DMS53 treated with DMSO at 0.1 percent for 48 hours (cell line): ENCODE measurements at regions not wholly inside any gene's neighbourhood (a gene's known extent, or its start where the extent isn't known, plus 50 kb on each side); places are given as distances from the start of the nearest gene placed in this dataset.

Source experiments
- DNase-seq: peaks from one replicate; lab custom pipeline; 2025; ENCODE audit not compliant: unreplicated experiment; lab: John Stamatoyannopoulos, UW

- DNase-seq: peak; percentile 19
Observed at GRCh38 chr4:45647823-45648222, 476.0 kb downstream of the GABRG1 start.

DNA sequence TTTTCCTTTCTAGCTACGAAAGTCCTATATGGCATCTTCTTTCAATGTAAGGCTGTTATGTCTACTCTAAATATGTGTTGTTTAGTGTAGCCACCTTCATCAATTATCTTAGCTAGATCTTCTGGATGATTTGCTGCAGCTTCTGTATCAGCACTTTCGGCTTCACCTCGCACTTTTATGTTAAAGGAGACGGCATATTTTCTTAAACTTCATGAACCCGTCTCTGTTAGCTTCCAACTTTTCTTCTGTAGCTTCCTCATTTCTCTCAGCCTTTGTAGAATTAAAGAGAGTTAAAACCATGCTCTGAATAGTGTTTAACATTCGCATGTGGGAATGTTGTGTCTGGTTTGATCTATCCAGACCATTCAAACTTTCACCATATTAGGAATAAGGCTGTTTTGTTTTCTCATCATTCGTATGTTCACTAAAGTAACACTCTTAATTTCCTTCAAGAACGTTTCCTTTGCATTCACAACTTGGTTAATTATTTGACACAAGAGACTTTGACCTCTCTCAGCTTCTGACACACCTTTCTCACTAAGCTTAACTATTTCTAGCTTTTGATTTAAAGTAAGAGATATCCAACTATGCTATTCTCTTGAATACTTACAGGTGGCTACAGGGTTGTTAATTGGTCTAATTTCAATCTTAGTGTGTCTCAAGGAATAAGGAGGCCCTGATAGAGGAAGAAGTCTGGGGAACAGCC lies 476.8 kb downstream of the GABRG1 start:
- DNase-seq: no peak

- no peak for DNase-seq
Observed at GRCh38 chr4:45640281-45640680, 483.6 kb downstream of the GABRG1 start.

GRCh38 chr4:45638641-45639040 lies 485.2 kb downstream of the GABRG1 start:
- DNase-seq: no peak

GRCh38 chr4:45636175-45636574 lies 487.7 kb downstream of the GABRG1 start:
- no peak for DNase-seq

GRCh38 chr4:45629717-45630116 lies 494.1 kb downstream of the GABRG1 start:
- no peak for DNase-seq

DNA sequence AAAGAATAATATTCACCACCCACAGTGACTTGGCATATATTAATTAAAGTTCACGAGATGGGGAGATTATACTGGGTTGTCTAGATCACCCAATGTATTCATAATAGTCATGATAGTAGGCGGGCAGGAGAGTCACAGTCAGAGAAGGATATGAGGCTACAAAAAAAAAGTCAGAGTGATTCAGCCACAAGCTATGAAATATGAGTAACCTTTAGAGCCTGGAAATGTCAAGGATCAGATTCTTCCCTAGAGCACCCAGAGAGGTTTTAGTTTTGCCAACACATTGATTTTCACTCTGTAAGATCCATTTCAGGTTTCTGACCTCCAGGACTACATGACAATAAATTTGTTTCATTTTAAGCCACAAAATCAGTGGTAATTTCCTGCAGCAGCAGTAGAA lies 501.9 kb downstream of the GABRG1 start:
- DNase-seq: peak; percentile 15

DNA sequence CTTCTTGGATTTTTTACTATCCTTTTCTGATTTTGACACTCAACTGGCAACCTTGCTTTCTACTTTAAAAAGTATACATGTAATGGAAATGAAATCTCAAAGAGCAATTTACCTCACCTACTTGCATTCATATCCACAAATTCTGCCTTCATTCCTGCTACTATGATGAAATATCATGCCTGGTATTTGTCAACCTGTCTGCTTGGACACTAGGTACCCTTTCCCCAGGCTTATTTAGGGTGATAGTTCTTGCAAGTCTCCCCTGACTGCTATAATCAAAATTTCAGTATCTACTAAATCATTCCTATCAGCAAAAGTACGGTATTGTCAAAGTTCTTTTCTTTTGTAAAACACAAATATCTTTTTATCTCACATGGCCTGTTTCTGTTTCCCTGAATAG lies 503.0 kb downstream of the GABRG1 start:
- no peak for DNase-seq

DNA sequence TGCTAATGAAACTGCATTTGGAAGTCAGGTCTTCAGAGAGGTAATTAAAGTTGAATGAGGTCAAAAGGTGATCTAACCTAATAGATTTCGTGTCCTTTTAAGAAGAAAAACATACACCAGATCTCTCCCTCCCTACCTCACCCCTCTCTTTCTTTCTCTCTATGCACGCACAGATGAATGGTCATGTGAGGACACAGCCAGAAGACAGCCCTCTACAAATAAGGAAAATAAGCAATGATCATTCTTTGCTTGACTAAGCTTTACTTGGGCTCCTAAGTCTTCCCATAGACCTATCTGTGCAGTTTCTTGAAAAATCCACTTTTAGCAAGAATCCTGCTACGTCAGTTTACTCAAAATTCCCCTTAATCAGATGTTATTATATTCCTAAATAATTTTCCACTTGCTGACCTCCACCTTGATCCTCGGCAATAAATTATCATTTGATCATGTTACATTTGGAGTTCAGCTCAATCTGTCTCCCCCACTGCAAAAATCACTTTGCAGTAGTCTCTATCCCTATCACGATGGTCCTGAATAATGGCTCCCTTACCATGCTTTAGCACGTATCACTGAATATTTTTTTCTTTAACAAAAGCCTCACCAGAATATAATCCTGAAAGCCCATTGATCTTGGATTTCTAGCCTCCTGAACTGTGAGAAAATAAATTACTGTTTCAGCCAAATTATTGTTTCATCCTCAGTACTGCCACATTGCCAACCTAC lies 527.3 kb downstream of the GABRG1 start:
- no peak for DNase-seq

GRCh38 chr4:45580334-45580733 lies 543.5 kb downstream of the GABRG1 start:
- peak; percentile 10 for DNase-seq

GRCh38 chr4:45578874-45579273 lies 545.0 kb downstream of the GABRG1 start:
- no peak for DNase-seq

GRCh38 chr4:45576275-45576674 lies 547.6 kb downstream of the GABRG1 start:
- no peak for DNase-seq

GRCh38 chr4:45569619-45570018 lies 554.2 kb downstream of the GABRG1 start:
- no peak for DNase-seq

- peak; percentile 71 for DNase-seq
Observed at GRCh38 chr4:45568694-45569093, 555.2 kb downstream of the GABRG1 start.

- no peak for DNase-seq
Observed at GRCh38 chr4:45566896-45567603, 556.8 kb downstream of the GABRG1 start.

DNA sequence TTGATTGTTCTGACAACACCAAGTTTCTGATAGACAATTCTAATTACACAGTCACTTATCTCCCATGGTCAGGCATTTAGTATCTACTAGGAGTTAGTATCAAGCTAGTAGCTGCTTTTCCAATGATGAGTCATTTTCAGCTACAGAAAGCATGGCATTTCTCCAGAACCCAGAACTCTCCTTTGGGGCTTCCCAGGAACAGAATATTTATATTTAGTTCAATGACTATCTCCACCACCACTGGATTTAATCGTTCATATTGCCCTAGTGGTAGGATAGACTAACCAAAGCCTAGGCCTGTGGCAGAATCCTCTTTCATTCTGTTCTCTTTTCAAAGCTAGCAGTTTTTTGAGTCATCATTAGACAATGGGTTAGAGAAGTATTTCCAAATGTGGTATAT lies 569.4 kb downstream of the GABRG1 start:
- DNase-seq: no peak

DNA sequence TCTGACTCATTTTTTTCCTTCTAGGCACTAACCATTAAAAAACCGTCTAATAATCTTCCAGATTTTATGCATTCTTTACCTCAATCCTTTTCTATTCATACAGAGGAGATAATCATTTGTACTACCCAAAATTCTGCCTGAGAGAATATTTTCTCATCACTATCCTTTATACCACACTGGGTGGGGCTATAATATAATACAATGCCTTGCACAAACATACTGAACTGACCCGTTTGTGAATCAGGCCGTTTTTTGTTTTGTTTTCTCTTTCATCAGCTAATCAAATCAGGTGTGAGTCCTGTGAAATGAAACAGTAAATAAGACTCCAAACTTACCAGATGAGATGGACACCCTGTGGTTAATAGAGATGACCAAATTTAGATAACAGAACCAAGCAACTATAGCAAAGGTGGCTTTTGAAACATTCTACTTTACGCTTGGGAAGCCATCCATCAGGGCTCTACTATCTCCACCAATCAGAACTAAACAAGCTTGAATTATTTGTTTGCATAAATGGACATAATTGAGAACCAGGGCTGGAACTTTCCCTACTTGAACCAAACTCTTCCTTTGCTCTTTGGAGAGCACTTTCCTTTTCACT lies 573.0 kb downstream of the GABRG1 start:
- no peak for DNase-seq

GRCh38 chr4:45539142-45539814 lies 584.6 kb downstream of the GABRG1 start:
- DNase-seq: no peak

DNA sequence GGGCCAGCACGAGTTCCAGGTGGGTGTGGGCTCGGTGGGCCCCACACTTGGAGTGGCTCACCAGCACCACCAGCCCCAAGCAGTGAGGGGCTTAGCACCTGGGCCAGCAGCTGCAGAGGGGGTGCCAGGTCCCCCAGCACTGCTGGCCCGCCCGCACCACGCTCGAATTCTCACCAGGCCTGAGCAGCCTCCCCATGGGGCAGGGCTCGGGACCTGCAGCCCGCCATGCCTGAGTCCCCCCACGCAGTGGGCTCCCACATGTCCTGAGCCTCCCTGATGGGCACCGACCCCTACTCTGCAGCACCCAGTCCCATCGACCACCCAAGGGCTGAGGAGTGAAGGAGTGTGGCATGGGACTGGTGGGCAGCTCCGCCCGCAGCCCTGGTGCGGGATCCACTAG lies 593.4 kb downstream of the GABRG1 start:
- DNase-seq: no peak

GRCh38 chr4:45527160-45527559 lies 596.7 kb downstream of the GABRG1 start:
- no peak for DNase-seq

- no peak for DNase-seq
Observed at GRCh38 chr4:45518832-45519231, 605.0 kb downstream of the GABRG1 start.
